Fibroblast of peridontal ligament (primary cell): ENCODE measurements at regions not wholly inside any gene's neighbourhood (a gene's known extent, or its start where the extent isn't known, plus 50 kb on each side); places are given as distances from the start of the nearest gene placed in this dataset.

ENCODE experiments used
- DNase-seq: peaks from one replicate; pipeline ENCODE4 v3.0.0-alpha.2; 2010; ENCODE audit errors: extremely low read depth

- DNase-seq = no peak
Observed at GRCh38 chr7:70975754-70976153, 156.2 kb upstream of the GALNT17 start.

GRCh38 chr7:70986297-70986696 is 145.6 kb upstream of the GALNT17 start:
- no peak for DNase-seq

- DNase-seq = no peak
Observed at GRCh38 chr7:70994176-70994575, 137.8 kb upstream of the GALNT17 start.

- no peak for DNase-seq
Observed at GRCh38 chr7:70997261-70997660, 134.7 kb upstream of the GALNT17 start.

- DNase-seq = no peak
Observed at GRCh38 chr7:71005109-71005508, 126.8 kb upstream of the GALNT17 start.

- no peak for DNase-seq
Observed at GRCh38 chr7:71009636-71010035, 122.3 kb upstream of the GALNT17 start.

- no peak for DNase-seq
Observed at GRCh38 chr7:71015252-71015900, 116.6 kb upstream of the GALNT17 start.

GRCh38 chr7:71016401-71016800 is 115.5 kb upstream of the GALNT17 start:
- no peak for DNase-seq

- DNase-seq = no peak
Observed at GRCh38 chr7:71017602-71018001, 114.3 kb upstream of the GALNT17 start.

- DNase-seq = no peak
Observed at GRCh38 chr7:71019706-71020105, 112.2 kb upstream of the GALNT17 start.

- DNase-seq = no peak
Observed at GRCh38 chr7:71021131-71021530, 110.8 kb upstream of the GALNT17 start.

GRCh38 chr7:71026680-71027079 is 105.3 kb upstream of the GALNT17 start:
- DNase-seq = no peak

GRCh38 chr7:71034243-71034642 is 97.7 kb upstream of the GALNT17 start:
- DNase-seq = no peak

- DNase-seq = no peak
Observed at GRCh38 chr7:71042591-71042990, 89.4 kb upstream of the GALNT17 start.

GRCh38 chr7:71050492-71050891 is 81.5 kb upstream of the GALNT17 start:
- DNase-seq = no peak

- DNase-seq = no peak
Observed at GRCh38 chr7:71055504-71055903, 76.4 kb upstream of the GALNT17 start.

GRCh38 chr7:71077743-71078476 is 54.0 kb upstream of the GALNT17 start:
- no peak for DNase-seq
